GM18868 (cell line): ENCODE measurements at regions not wholly inside any gene's neighbourhood (a gene's known extent, or its start where the extent isn't known, plus 50 kb on each side); places are given as distances from the start of the nearest gene placed in this dataset.

Source experiments
- ATAC-seq: cut with Tn5 transposase; IDR thresholded peaks from one replicate; pipeline ENCODE4 v1.9.1; 2021; ENCODE audit warnings: mild to moderate bottlenecking, moderate library complexity; ENCODE audit not compliant: unreplicated experiment

DNA sequence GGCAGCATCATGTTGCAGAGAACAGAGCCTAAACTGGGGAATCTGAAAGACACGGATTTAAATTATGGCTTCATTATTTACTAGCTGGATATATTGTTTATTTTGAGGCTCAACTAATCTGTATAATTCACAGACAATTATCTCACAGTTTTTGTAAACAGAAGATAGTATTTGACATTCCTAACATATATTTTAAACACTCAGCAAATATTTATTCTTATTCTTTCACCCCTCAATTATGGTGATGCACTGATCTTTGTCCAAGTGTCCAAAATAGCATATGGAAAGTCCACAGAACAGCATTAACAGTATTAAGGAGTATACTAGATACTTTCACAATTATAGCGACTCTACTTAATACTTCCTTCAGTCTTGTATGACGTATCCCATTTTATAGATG is 257.0 kb downstream of the ADGRG6 start:
- no peak for ATAC-seq

DNA sequence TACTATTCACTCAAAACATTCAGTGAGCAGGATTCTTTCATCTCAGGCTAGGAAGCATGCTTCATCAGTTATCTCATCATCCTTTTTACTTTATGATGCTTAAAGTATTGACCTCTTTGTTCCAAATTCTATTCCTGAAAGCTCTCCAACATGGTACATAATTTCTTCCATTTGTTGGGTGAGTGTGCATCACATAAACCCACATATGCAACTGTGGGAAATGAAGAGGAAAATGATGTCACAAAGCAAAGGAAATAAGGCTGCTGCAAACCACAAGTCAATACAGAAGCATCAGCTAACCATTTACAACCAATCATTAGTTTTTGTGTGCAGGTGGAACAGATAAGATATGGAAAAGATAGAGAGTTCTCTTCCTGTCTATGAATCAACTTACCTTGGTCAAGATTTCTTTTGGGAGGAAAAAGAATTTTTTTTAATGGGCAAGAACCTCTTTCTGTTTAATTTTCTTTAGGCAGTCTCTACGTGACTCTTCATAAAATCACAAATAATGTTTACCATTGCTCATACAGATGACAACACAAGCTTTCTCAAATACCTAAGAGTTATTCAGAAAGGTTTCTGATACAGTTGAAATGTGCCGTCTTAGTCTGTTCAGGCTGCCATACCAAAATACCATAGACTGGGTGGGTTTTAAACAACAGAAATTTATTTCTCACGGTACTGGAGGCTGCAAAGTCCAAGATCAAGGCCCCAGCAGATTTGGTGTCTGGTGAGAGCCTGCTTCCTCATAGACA is 259.9 kb downstream of the ADGRG6 start:
- no peak for ATAC-seq

DNA sequence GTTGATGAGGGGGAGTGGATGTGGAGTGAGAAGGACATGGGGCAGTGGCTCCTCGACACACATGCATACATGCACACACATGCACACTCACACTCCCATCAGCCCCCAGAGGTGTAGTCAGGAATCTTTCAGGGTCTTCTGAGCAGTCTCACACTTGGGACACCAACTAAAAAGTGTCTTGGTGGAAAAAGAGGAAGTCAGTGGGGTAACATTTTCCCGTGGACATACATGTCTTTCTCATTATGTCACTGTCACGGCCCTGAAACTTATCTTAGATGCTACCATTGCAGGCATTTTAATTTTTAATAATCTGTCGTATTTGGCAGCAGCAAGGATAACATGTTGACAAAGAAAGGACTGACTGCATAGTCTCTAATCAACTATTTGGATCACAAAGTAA is 261.1 kb downstream of the ADGRG6 start:
- ATAC-seq, result no peak

DNA sequence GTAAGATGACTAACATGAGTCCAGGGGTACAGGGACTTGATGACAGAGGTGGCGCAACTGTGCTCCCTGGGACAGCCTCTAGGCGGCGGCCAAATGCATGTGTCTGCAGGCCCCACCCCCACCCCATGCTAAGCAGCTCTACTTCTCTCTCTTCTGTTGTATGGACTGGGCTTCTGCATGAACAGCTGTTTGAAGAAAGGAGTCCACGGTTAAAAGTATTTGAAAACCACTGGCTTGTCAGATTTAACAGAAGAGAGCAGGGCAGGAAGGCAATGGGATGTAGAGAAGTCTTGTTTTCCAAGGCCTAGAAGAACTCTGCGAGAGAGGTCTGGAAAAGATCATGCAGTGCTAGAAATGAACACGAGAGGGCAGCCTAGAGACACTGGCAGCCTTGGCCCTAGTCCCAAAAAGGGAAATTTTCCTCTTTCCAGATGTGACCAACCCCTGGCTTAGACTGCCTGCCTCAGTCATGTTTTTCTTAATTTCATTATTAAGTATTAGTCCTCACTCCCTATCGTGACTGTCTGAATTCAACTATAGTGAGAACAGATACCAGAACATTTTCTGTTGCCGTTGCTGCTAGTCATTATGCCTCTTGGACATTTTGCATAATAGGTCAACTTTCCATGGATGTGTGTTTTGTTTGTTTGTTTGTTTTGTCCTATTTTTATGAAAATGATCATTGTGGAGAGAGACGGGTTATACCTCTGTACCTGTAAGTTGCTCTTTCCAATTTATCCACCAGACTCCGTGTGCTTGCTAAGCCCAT is 265.0 kb downstream of the ADGRG6 start:
- peak; percentile 50 for ATAC-seq

DNA sequence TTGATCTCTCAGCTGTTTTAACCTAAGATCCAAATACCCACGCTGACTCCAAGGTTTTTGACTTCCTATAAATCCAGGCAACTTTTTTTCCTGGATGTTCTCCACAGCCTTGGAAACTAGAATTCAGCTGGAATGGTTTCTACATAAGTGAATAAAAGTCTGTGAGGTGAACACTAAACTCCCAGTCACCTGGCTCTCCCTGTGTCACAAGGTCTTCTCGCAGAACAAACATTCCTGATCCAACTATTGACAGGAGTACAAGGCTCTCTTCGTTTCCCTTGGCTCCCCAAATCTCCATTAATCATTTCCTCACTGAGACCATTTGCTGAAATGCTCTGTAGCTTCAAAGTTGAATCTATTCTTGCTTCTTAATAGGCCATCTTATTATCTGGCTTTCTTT is 265.7 kb downstream of the ADGRG6 start:
- no peak for ATAC-seq

DNA sequence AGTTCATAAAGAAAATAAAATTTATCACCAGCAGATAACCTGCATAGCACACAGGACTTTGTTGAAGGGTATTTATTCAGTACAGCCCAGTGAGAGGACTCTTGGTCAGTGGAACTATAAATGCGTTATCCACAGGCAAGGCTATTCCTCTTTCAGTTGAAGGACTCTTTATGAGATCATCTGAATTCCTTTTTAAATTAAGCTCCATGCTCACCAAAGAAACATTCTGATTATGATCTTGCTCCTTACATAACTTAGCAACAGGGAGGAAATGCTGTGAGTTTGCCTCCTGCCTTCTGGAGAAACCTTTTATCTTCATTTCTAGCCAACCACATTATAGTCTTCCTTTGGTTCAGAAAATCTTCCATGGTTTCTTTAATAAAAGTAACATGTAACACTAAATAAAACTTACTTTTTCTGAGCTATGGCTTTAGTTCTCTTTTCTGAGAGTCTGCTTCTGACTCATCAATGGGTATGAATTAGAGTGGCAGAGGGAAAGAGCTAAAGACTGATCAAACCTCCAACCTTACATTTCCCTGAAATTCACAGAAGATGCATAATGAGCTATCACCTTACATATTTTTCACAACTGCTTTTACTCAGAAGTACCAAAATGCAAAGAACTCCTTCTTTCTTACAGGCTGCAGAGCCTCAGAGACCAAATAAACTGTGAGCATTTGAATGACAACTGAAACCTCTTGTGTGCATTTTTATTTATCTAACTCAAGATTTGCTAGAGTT is 267.2 kb downstream of the ADGRG6 start:
- peak; percentile 50 for ATAC-seq

DNA sequence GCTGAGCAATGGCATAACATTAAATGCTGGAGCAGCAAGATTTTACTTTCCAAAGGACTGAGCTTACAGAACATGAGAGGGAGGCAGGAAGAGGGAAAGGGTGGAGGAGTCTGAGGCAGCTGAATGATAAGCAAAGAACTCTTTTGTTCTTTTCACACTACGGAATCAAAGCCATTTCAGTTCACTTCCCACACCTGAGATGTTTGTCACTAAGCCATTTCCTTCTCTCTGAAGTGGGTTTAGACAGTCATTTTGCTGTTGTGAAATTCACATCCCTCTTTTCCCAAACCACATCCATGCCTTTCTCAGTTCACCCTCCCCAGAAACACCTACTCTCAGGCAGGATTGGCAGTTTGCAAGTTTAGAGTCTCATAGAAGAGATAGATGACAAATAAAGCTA is 267.9 kb downstream of the ADGRG6 start:
- peak; percentile 10 for ATAC-seq

DNA sequence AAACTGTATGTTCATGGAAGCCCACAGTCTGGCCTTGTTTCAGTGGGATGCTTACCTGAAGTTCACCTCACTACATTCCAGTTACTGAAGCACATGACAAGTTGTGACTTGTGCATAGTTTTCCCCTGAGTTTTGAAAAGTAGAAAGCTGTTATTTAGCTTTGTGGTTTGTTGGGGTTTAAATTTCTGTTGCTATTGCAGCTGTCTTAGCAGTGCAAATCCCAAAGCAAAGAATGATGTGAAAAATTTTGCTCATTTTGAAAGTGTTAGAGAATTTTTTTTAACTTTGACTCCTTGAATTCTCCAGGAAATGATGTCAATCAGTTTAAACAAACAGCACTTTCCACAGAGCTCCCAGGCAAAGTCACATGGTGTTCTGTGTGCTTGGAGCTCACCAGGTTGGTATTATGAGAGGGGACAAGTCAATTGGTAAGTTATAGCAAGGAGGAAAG is 268.4 kb downstream of the ADGRG6 start:
- peak; percentile 27 for ATAC-seq

DNA sequence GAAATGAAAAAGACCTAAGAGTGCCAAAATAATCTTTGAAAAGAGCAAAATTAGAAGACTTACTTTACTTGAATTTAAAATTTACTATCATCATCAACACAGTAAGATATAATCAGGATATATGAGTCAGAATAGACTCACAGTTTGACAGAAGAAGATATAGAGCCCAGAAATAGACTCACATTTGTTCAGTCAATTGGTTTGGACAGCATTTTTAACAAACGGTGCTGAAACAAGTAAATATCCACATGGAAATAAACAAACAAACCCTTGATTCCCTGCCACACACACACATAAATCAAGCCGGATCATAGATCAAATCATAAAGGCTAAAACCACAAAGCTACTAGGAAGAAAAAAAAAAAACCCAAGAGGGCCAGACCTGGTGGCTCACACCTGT is 291.1 kb downstream of the ADGRG6 start:
- no peak for ATAC-seq

DNA sequence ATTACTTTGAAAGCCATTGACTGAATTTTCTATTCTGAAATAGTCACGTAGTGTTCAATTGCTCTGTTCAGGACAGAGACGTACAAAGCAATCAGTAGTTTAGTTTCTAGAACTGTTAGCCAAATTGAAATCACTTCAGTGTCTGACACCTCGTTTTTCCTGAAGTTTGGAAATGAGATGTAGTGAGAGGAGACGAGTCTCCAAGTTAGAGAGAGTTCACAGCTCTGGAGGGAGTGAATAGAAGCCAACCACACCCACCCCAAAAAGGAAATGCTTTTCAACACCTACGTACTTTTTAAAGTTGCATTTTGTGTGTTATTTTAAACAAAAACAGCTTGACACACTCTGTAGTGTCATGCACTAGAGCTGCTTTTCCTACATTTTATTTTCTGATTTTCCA is 296.0 kb downstream of the ADGRG6 start:
- no peak for ATAC-seq

DNA sequence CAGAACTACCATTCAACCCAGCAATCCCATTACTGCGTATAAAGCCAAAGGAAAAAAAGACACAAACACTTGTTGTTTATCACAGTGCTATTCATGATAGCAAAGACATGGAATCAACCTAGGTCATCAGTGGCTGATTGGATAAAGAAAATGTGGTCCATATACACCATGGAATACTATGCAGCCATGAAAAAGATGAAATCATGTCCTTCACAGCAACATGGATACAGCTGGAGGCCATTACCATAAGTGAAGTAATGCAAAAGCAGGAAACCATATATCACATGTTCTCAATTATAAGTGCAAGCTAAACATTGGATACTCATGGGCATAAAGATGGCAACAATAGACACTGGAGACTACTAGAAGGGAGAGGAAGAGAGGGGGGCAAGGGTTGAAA is 299.6 kb downstream of the ADGRG6 start:
- no peak for ATAC-seq

DNA sequence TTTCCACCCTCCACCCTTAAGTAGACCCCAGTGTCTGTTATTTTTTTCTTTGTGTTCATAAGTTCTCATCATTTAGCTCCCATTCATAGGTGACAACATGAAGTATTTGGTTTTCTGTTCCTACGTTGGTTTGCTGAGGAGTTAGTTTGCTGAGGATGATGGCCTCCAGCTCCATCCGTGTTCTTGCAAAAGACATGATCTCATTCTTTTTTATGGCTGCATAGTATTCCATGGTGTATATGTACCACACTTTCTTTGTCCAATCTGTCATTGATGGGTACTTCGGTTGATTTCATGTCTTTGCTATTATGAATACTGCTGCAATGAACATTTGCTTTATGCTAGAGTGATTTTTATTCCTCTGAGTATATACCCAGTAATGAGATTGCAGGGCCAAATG is 301.2 kb downstream of the ADGRG6 start:
- ATAC-seq, result no peak

DNA sequence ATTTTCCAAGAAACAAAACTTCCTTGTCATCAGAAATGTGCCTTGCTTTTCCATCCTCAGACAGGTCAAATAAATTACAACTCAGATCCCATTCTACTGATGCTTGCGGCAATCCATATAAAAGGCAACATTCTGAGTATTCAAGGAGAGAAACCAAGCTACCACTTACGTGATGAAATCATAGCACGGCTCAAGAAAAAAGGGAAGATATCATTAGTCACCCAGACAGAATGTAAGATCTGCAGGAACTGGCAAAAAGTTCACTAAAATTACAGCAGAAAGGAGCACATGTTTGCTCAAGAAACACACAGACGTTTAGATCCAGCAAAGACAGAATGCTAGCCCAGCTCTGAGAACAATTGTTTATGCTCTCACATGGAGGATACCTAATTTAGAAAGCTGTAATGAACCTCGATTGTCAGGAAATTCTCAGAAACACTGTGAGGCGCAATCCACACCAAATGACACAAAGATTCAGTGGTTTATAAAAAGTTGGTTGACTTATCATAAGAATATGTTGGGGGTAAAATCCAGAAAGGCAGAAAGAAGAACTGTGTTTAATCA is 304.2 kb downstream of the ADGRG6 start:
- no peak for ATAC-seq

DNA sequence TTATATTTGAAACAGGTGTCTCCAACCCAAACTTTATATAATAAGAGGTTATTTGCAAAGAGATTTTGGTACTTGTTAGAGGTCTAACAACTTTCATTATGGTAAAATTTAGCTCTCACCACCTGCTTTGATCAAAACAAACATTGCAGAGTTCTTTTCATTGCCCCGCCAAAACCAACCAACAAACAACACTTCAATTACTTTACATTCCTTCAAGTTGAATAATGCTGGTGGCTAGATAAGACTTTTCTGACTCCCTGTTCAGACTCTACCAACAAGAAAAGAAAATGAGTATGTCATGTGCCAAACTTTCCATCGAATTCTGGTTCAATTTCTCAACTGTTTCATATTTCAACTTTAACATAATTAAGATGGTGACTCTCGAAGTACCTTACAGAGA is 311.1 kb downstream of the ADGRG6 start:
- no peak for ATAC-seq

DNA sequence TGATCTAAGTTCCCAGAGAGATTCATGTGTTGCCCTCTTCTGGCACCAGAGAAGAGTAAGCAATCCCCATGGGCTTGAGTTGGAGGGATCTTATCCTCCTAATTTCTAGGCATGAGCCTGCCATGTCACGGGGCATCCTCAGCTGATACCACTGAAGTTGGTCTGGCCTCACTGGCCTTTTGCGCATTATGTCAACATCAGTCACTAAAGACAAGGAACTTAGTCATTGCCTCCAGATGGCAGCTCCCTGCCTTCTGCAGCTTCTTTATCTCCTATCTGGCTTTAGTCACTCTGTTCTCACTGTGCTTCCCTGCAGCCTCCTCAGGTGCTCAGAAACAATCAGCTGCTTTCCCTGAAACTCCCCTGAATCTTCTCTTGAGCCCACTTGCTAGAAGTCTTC is 312.2 kb downstream of the ADGRG6 start:
- ATAC-seq, result no peak

DNA sequence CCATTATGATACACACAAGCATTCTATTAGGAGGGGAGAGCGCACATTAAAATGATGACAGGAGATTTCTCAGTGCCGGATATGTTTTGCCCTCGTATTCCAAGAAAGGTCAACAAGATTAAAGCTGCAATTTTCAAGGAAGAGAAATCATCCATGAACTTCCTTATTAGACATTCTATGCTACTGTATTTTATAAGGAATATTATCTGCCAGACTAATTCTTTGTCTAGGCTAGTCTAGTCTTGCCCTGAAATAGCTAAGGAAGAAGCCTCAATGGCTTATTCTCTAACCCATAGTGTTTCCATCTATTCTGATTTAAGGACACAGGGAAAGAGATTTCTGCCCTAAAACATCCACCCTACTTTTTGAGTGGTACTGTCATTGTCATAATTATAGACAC is 315.4 kb downstream of the ADGRG6 start:
- no peak for ATAC-seq

DNA sequence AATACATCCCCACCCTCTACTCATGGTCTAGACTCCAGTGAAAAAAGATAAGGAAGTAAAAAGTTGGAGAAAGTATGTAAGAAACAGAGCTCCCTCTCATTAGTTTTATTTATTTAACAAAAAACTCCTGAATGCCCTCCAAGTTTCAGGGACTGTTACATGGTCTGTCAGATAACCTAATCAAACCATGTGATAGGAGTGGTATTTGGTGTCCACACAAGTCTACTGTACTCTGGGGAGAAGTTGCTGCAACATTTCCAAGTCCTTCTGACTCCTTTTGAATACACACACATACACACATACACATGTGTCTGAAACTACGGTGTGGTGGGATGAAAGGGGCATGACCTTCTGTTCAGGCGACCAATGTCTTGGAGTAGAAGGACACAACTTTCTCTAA is 320.0 kb downstream of the ADGRG6 start:
- ATAC-seq, result no peak

DNA sequence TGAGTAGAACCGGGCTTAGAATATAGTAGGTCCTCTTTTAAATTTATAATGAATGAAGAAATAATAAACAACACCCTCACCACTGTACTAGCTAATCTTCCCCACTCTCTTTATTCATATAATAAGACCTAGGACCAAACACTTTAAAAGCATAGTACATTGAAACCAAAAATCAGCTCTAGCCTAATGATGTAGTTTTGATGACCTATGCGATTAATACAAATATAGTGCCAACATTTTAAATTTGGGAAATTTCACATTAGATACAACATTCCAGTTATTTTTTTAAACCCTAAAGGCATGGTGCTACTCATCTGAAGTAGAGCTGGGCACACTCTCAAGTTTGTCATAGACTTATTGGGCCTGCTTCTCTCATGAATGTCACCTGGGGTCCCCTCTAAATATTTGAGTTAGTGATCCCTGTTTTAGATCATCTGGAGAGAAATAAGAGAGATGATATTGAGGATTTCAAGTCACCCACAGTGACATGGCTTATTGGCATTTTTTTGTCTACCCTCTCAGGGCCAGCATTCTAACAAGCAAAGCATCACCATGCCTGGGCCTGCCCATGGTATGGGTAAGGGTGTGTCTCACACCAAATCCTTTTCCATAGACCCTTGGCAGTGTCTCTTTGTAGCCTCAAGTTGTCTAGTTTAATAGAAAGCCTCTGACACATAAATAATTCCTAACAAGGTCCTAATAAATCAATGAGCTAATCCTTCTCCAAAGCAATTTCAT is 319.8 kb downstream of the HIVEP2 start:
- no peak for ATAC-seq

DNA sequence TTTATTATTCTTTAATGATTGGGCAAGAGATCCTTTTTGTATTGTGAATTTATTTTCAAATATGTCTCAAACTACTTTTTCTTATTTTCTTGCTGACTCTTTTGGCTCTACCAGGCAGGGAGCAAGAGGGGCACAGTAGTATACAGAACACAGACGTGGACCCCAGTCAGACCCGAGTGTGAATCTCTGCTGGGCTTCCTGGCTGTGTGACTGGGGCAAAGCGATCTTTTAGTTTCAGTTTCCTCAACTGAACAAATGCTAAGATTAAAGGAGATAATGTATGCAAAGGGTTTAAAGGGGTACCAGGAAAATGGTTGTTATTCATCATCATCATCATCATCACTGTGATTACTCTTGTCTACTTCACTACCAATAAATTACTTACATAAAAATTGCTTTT is 317.5 kb downstream of the HIVEP2 start:
- ATAC-seq, result no peak

DNA sequence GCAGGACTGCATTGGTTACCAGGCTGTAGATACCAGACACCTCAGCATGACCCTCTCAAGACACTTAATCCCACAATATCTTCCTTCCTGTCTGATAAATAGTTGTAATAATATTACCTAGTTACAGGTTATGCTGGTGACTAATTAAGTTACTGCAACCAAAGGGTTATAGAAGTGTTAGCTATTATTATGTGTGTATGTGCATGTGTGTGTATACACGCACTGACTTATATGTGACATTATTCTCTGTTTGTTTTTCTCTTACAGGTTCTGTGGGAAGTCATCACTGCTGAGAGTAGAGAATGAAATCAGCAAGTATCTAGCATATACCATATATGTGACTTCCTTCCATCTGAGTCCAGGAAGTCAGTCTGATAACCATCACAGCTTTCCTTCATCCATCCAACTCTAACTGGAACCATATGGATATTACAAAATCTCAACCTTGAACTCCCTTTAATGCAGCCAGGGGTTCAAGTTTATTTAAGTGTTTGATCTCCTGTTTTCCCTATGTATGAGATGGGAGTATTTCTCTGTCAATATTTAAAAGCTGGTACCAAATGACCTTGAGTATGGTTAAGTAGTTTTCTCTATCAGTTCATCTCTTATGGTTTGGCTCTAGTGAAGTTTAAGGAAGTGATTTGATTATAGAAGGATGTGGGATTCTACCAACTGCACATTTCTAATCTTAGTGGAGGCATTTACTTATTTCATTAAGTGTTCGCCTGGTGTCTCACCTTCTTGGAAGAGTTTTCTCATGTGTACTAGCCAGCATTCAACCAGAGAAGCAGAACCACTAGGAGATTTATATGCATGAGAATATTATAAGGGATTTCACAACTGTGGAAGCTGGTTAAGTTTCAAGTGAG is 313.2 kb downstream of the HIVEP2 start:
- no peak for ATAC-seq
